Endometrial microvascular endothelial cells (primary cell): ENCODE measurements at regions not wholly inside any gene's neighbourhood (a gene's known extent, or its start where the extent isn't known, plus 50 kb on each side); places are given as distances from the start of the nearest gene placed in this dataset.

Source experiments
- in situ Hi-C: cut with HindIII; loops from 2 replicates; pipeline ENCODE4 v1.10.0; 2017; ENCODE audit warnings: low sequenced_read_pairs, low pct_unique_long_range_greater_than_20kb; ENCODE audit errors: inconsistent ontology term

DNA sequence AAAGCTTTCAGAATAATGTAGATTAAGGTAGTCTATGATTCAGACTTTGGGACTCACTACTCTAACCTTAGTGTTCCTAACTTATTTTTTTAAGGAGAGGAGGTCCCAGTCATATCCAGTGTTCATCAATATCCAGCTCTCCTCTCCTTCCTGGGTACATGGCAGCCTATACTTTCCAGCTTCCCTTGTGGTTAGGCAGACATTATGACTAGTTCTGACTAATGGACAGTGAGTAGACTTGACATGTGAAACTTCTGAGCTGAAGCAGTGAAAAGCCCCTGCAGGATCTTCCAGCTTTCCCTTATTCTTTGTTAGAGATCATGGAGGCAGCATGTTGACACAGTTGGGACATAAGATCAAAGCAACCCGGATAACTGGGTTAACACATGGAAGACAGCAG lies 144.2 kb downstream of the PTPRU start:
- in situ Hi-C loops, result no loop called here

DNA sequence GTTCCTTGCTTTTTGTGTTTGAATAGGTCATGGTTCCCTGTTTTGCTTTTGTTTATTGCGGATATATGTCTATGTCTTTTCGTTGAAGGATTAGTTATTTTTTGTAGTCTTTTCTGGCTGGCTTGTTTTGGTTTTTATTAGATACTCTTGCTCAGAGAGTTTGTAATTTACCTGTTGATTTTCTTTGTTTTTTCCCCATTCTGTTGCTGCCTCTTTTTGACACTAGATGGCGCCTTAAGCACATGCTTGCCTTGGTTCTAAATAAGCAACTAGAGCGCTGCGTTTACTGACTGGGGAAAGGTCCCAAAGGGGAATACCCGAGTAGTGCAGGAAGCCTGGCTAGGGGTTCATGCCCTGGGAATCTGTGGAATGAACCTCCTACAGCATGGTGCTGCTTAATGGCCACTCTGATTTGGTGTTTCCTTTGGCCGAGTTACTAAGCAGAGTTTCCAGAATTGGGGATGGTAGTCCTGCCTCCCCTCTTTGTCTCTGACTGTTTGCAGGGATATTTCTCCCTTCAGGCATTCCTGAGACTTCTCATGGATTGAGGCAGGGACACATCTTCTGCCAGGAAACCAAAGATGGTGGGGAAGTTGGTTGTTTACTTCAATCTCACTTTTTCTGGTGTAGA lies 143.2 kb downstream of the PTPRU start:
- in situ Hi-C loops, result no loop called here
